ENCODE measurements at regions not wholly inside any gene's neighbourhood (a gene's known extent, or its start where the extent isn't known, plus 50 kb on each side); places are given as distances from the start of the nearest gene placed in this dataset.

- DNase-seq (ENCODE audit: low spot score) = no peak
- TF ChIP-seq CTCF (IDR thresholded peaks at IDR 0.05; ENCODE audit: borderline replicate concordance, control extremely low read depth, extremely low read depth, insufficient read depth, missing control alignments) = no peak
- in situ Hi-C loops (cut with MboI; ENCODE audit: low sequenced_read_pairs, unreplicated experiment) = no loop called here
These were observed 190.6 kb downstream of the MANEA start for GRCh38 chr6:95767897-95768463.

- TF ChIP-seq CTCF (IDR thresholded peaks at IDR 0.05; ENCODE audit: borderline replicate concordance, control extremely low read depth, extremely low read depth, insufficient read depth, missing control alignments) = no peak
- in situ Hi-C loops (cut with MboI; ENCODE audit: low sequenced_read_pairs, unreplicated experiment) = no loop called here
- DNase-seq (ENCODE audit: low spot score) = no peak
These were observed 191.2 kb downstream of the MANEA start for GRCh38 chr6:95768539-95768938.

- in situ Hi-C loops (cut with MboI; ENCODE audit: low sequenced_read_pairs, unreplicated experiment) = no loop called here
- TF ChIP-seq CTCF (IDR thresholded peaks at IDR 0.05; ENCODE audit: borderline replicate concordance, control extremely low read depth, extremely low read depth, insufficient read depth, missing control alignments) = no peak
- DNase-seq (ENCODE audit: low spot score) = no peak
These were observed 200.0 kb downstream of the MANEA start for GRCh38 chr6:95777338-95777737.

GRCh38 chr6:95780037-95780436 lies 202.7 kb downstream of the MANEA start:
- DNase-seq (ENCODE audit: low spot score) = no peak
- in situ Hi-C loops (cut with MboI; ENCODE audit: low sequenced_read_pairs, unreplicated experiment) = no loop called here

GRCh38 chr6:95784019-95784418 lies 206.7 kb downstream of the MANEA start:
- DNase-seq (ENCODE audit: low spot score) = no peak
- TF ChIP-seq CTCF (IDR thresholded peaks at IDR 0.05; ENCODE audit: borderline replicate concordance, control extremely low read depth, extremely low read depth, insufficient read depth, missing control alignments) = no peak
- in situ Hi-C loops (cut with MboI; ENCODE audit: low sequenced_read_pairs, unreplicated experiment) = no loop called here

More at GRCh38 chr6:95780037-95780436, 202.7 kb downstream of the MANEA start:
- TF ChIP-seq CTCF (IDR thresholded peaks at IDR 0.05; ENCODE audit: borderline replicate concordance, control extremely low read depth, extremely low read depth, insufficient read depth, missing control alignments) = no peak

GRCh38 chr6:95784869-95785268 lies 207.5 kb downstream of the MANEA start:
- in situ Hi-C loops (cut with MboI; ENCODE audit: low sequenced_read_pairs, unreplicated experiment) = no loop called here
- DNase-seq (ENCODE audit: low spot score) = no peak
- TF ChIP-seq CTCF (IDR thresholded peaks at IDR 0.05; ENCODE audit: borderline replicate concordance, control extremely low read depth, extremely low read depth, insufficient read depth, missing control alignments) = no peak
